Gastrocnemius medialis (tissue), 4 donors: ENCODE measurements at regions not wholly inside any gene's neighbourhood (a gene's known extent, or its start where the extent isn't known, plus 50 kb on each side); places are given as distances from the start of the nearest gene placed in this dataset.

Experiments
- ATAC-seq, 2 donors: fragments of 150-250 bp; one replicate each; pipeline ENCODE4 v1.9.1; 2016
- DNase-seq, 2 donors: peaks; one replicate each; pipeline ENCODE4 v3.0.0-alpha.2; 2019
- H3K27ac ChIP-seq, 4 donors: fragments of 200-600 bp; sonication (generic); 1 replicate in 1 of 4; 2 replicates in 3 of 4; pipeline ENCODE4 v1.5.1; 2016 to 2018; ENCODE audit warnings: mild to moderate bottlenecking in 2 of 4, moderate library complexity in 1 of 4
- H3K27me3 ChIP-seq, 3 donors: fragments of 200-600 bp; sonication (generic) in 2 of 3; 1 replicate in 1 of 3; 2 replicates in 2 of 3; pipeline versions ENCODE4 v1.5.1 to v1.6.0; 2016 to 2019; ENCODE audit warnings: mild to moderate bottlenecking in 1 of 3, moderate library complexity in 1 of 3
- H3K36me3 ChIP-seq, 2 donors: fragments of 200-600 bp; sonication (generic) in 1 of 2; one replicate each; pipeline ENCODE4 v1.5.1; 2017 to 2018
- H3K4me1 ChIP-seq, 2 donors: fragments of 200-600 bp; sonication (generic) in 1 of 2; one replicate each; pipeline ENCODE4 v1.5.1; 2016 to 2017; ENCODE audit warnings: mild to moderate bottlenecking in 2 of 2
- H3K4me3 ChIP-seq, 4 donors: fragments of 200-600 bp; sonication (generic) in 3 of 4; 1 replicate in 1 of 4; 2 replicates in 3 of 4; pipeline ENCODE4 v1.5.1; 2016 to 2019; ENCODE audit warnings: mild to moderate bottlenecking in 2 of 4
- H3K9me3 ChIP-seq, 3 donors: fragments of 200-600 bp; sonication (generic) in 2 of 3; 1 replicate in 1 of 3; 2 replicates in 2 of 3; pipeline ENCODE4 v1.5.1; 2016 to 2019
- POLR2A ChIP-seq, 2 donors: fragments of 450-650 bp; IDR thresholded peaks; one replicate each; pipeline ENCODE4 v1.6.1; 2017; ENCODE audit warnings: antibody characterized with exemption in 2 of 2, mild to moderate bottlenecking in 2 of 2, moderate library complexity in 2 of 2
- in situ Hi-C, 4 donors: fragments of 200-750 bp; cut with MboI; loops; one replicate each; pipeline versions ENCODE4 v1.15.0 to v1.8.0; 2017; ENCODE audit warnings: low sequenced_read_pairs in 4 of 4
- intact Hi-C: fragments of 100-400 bp; cut with DNase I; formaldehyde crosslinking; loops from one replicate; pipeline ENCODE4 v1.15.1; 2023; ENCODE audit warnings: low total_unique reads
- TF ChIP-seq, protein P1 (sequence below), 5 experiments: fragments of 450-650 bp in 3 of 5; fragments of 200-600 bp in 2 of 5; sonication (generic) in 2 of 5; IDR thresholded peaks in 4 of 5; conservative IDR thresholded peaks in 1 of 5; 1 replicate in 4 of 5; 2 replicates in 1 of 5; pipeline ENCODE4 v1.5.1; 2016 to 2019; ENCODE audit warnings: antibody characterized with exemption in 5 of 5, mild to moderate bottlenecking in 3 of 5, moderate library complexity in 3 of 5

DNA sequence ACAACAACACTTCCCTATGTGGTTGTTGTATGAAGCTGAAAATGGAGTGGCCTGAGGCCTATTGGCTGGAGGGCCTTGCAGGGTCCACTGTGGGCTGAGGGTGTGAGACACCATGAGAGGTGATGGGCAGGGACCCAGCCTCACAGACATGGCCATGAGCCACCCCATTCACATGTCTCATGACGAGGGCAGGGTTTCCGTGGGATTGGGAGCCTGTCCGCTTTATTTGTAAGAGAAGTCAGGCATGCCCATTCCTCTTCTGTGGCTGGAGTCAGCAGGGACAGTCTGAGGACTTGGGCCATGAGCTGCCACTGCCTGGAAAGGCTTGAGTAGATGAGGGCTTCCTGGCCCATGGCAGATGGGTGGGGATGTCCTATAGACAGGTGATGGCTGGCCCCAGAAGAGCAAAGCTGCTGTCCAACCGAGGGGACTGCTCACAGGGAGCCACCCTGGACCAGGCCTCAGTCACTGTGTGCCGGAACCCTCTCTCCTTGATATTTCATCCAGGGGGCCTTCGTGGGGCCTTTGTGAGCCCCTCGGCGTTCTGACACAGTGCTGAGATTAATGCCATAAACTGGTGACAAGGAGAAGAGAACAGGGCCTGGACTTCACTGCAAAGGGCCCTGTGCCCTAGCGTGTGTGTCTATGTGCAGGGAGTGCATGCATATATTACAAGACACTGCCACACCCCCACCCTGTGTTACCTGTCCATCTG, 971.9 kb downstream of the BRD1 start:
- Histone ChIP-seq H3K27me3 (peaks cover 0 to 5% (median 0%) of the 10 kb centered on the region in 3 donors), H3K4me3 (no peak overlapping the region), H3K9me3 (no peaks in the 10 kb centered on the region), H3K4me1 (no peaks in the 10 kb centered on the region), H3K27ac (no peak overlapping the region), H3K36me3 (no peaks in the 10 kb centered on the region)
- no peak for ATAC-seq
- TF ChIP-seq, protein P1, sequence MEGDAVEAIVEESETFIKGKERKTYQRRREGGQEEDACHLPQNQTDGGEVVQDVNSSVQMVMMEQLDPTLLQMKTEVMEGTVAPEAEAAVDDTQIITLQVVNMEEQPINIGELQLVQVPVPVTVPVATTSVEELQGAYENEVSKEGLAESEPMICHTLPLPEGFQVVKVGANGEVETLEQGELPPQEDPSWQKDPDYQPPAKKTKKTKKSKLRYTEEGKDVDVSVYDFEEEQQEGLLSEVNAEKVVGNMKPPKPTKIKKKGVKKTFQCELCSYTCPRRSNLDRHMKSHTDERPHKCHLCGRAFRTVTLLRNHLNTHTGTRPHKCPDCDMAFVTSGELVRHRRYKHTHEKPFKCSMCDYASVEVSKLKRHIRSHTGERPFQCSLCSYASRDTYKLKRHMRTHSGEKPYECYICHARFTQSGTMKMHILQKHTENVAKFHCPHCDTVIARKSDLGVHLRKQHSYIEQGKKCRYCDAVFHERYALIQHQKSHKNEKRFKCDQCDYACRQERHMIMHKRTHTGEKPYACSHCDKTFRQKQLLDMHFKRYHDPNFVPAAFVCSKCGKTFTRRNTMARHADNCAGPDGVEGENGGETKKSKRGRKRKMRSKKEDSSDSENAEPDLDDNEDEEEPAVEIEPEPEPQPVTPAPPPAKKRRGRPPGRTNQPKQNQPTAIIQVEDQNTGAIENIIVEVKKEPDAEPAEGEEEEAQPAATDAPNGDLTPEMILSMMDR (IDR thresholded peaks at IDR 0.05 in 4 of 5, conservative IDR thresholded peaks at IDR 0.05 in 1 of 5) = no peak
- TF ChIP-seq POLR2A (IDR thresholded peaks at IDR 0.05) = no peak
- DNase-seq = no peak
- in situ Hi-C loops (no loop called here), intact Hi-C loops (no loop called here)

GRCh38 chr22:48855013-48855412, 972.7 kb downstream of the BRD1 start:
- in situ Hi-C loops = no loop called here
- H3K4me1 ChIP-seq = no peaks in the 10 kb centered on the region
- no peaks in the 10 kb centered on the region for H3K9me3 ChIP-seq
- TF ChIP-seq POLR2A (IDR thresholded peaks at IDR 0.05) = no peak
- TF ChIP-seq, protein P1 (IDR thresholded peaks at IDR 0.05 in 4 of 5, conservative IDR thresholded peaks at IDR 0.05 in 1 of 5) = no peak
- DNase-seq (no peak), ATAC-seq (no peak)
- no peak overlapping the region for H3K27ac ChIP-seq
- intact Hi-C loops = no loop called here
- H3K27me3 ChIP-seq = peaks cover 0 to 5% (median 0%) of the 10 kb centered on the region in 3 donors
- H3K4me3 ChIP-seq = no peak overlapping the region
- no peaks in the 10 kb centered on the region for H3K36me3 ChIP-seq

DNA sequence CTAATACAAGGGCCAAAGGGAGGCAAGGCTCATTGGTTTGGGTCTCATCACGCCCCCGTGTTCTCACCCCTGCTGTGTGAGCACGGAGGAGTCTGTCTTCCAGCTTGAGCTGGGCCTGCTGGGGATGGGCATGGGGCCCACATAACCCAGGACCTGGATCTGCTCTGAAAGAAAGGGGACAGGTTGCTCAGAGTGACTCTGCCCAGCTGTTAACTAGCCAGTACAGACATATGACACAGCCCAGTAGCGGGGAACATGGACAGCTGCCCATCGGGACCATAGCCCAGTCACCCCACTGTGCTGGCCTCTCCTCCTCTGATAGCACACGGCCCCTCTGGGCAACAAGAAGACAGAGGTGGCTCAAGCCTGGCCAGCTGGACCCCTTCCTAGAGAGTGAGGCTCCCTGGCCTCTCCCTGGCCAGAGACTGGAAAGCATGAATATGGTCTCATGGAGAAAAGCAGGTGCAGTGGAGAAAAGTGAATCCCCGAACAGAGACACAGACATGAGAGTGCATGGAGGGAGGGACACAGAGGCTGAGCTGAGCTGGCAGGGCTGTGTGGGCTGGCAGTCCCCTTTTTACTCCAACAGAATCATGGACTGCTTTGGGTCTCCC, 973.9 kb downstream of the BRD1 start:
- H3K4me1 ChIP-seq = no peaks in the 10 kb centered on the region
- in situ Hi-C loops (no loop called here), intact Hi-C loops (no loop called here)
- ATAC-seq (no peak), DNase-seq (no peak)
- H3K36me3 ChIP-seq = no peaks in the 10 kb centered on the region
- no peak overlapping the region for H3K4me3 ChIP-seq
- no peaks in the 10 kb centered on the region for H3K9me3 ChIP-seq
- no peak for TF ChIP-seq POLR2A (IDR thresholded peaks at IDR 0.05)
- TF ChIP-seq, protein P1 (IDR thresholded peaks at IDR 0.05 in 4 of 5, conservative IDR thresholded peaks at IDR 0.05 in 1 of 5) = no peak
- H3K27me3 ChIP-seq = no peaks in the 10 kb centered on the region
- H3K27ac ChIP-seq = no peak overlapping the region

GRCh38 chr22:48851933-48852549, 975.6 kb downstream of the BRD1 start:
- TF ChIP-seq POLR2A (IDR thresholded peaks at IDR 0.05) = no peak
- TF ChIP-seq, protein P1 (IDR thresholded peaks at IDR 0.05 in 4 of 5, conservative IDR thresholded peaks at IDR 0.05 in 1 of 5) = no peak
- H3K36me3 ChIP-seq = no peaks in the 10 kb centered on the region
- in situ Hi-C loops = no loop called here
- ATAC-seq = no peak
- intact Hi-C loops = no loop called here
- no peaks in the 10 kb centered on the region for H3K27me3 ChIP-seq
- H3K27ac ChIP-seq = no peak overlapping the region
- H3K4me1 ChIP-seq = no peaks in the 10 kb centered on the region
- H3K9me3 ChIP-seq = no peaks in the 10 kb centered on the region
- H3K4me3 ChIP-seq = no peak overlapping the region
- DNase-seq = no peak
